HUES64 (cell line): ENCODE measurements at regions not wholly inside any gene's neighbourhood (a gene's known extent, or its start where the extent isn't known, plus 50 kb on each side); places are given as distances from the start of the nearest gene placed in this dataset.
"Not testable (repeated sequence)": the region's sequence is repeated elsewhere in the genome, so short reads cannot be mapped to it uniquely, and the experiment has no call there.

Experiments
- H3K27ac ChIP-seq: 2 replicates; pipeline ENCODE4 v1.7.0; 2013; ENCODE audit warnings: low read depth, low read length, inconsistent platforms
- H3K27me3 ChIP-seq: 2 replicates; pipeline ENCODE4 v1.6.1; 2013; ENCODE audit warnings: mild to moderate bottlenecking, low read length; ENCODE audit not compliant: insufficient read depth
- H3K36me3 ChIP-seq: 2 replicates; pipeline ENCODE4 v1.6.1; 2013; ENCODE audit warnings: mild to moderate bottlenecking, low read length; ENCODE audit not compliant: insufficient read depth
- H3K4me1 ChIP-seq: 2 replicates; pipeline ENCODE4 v1.6.1; 2013; ENCODE audit warnings: mild to moderate bottlenecking, low read length, moderate library complexity; ENCODE audit not compliant: insufficient read depth
- H3K4me3 ChIP-seq: 2 replicates; pipeline ENCODE4 v1.5.1; 2013; ENCODE audit warnings: mild to moderate bottlenecking, low read length, moderate library complexity
- H3K9ac ChIP-seq: 2 replicates; pipeline ENCODE4 v1.6.1; 2013; ENCODE audit warnings: mild to moderate bottlenecking, low read depth, low read length
- H3K9me3 ChIP-seq: 2 replicates; pipeline ENCODE4 v1.6.1; 2013; ENCODE audit warnings: low read depth, low read length; ENCODE audit not compliant: insufficient read depth
- WGBS: fragments of 150-250, 120-280 bp; methylation state at CpG from one replicate; pipeline ENCODE4 v1.1.7; 2013; ENCODE audit warnings: missing lambda C conversion rate; 5-methylcytosine and 5-hydroxymethylcytosine counted together

DNA sequence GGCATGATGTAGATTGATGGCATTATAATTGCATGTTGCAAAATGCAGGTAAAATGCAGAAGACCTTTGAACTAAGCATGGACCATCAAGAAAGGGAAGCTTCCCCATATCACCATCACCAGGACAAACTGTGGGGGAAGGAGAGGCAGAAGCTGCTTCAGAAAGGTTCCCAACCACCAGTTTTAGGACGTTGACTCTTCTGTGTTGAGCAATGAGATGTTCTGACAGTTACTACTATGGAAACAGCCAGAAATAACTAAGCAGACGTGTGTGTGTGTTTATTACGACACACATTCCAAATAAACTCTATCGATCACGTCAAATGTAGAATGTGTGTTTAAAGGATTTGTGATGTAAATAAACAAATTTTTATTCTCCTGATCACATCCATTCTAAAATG is 110.2 kb upstream of the PLD5 start:
- Histone ChIP-seq H3K4me1 (no peaks in the 10 kb centered on the region), H3K9me3 (no peaks in the 10 kb centered on the region), H3K36me3 (no peaks in the 10 kb centered on the region), H3K4me3 (no peak overlapping the region), H3K27ac (no peak overlapping the region), H3K27me3 (no peaks in the 10 kb centered on the region), H3K9ac (no peak overlapping the region)
- 91% methylated on average over 2 of the region's 5 CpGs for WGBS

DNA sequence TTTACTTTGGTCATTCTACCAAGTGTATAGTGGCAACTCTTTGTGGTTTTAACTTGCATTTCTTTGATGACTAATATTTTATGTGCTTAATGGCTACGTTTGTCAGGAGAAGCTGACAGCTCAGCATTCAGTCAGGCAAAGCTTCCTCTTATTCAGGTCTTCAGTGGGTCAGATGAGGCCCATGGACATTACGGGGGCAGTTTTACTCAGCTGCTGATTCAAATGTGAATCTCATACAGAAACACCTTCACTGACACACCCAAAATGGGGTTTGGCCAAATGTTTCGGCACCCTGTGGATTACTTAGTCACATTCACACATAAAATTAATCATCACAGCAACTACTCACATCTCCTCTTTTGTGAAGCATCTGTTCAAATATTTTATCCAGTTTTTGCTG is 104.9 kb upstream of the PLD5 start:
- no peak overlapping the region for H3K27ac ChIP-seq

DNA sequence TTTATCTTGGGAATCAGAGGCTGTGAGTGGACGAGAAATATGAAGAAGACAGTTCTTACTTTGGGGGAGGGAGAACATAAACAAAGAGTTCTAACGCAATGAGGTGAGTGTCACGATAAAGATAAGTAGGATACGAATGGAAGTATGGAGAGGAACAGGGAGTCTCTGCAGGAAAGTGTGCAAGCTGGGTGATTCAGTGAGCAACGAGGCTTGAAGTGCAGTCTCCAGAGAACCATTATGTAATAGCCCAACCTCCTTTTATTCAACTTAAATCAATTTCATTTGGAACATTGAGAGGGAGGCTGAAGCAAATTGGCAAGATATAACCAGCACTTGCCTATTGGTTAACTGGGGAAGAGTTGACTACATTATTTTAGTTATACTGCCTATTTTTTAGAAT is 99.3 kb upstream of the PLD5 start:
- Histone ChIP-seq H3K9ac (no peak overlapping the region), H3K27ac (no peak overlapping the region), H3K27me3 (no peaks in the 10 kb centered on the region), H3K36me3 (no peaks in the 10 kb centered on the region), H3K4me3 (no peak overlapping the region), H3K9me3 (no peaks in the 10 kb centered on the region), H3K4me1 (no peaks in the 10 kb centered on the region)
- WGBS, result 95% methylated on average over 5 of the region's 5 CpGs

More for the DNA sequence above, 104.9 kb upstream of the PLD5 start:
- Histone ChIP-seq H3K4me3 (no peak overlapping the region), H3K4me1 (no peaks in the 10 kb centered on the region), H3K9me3 (no peaks in the 10 kb centered on the region), H3K27me3 (no peaks in the 10 kb centered on the region), H3K9ac (no peak overlapping the region), H3K36me3 (no peaks in the 10 kb centered on the region)
- WGBS, result 92% methylated on average over 3 of the region's 3 CpGs

DNA sequence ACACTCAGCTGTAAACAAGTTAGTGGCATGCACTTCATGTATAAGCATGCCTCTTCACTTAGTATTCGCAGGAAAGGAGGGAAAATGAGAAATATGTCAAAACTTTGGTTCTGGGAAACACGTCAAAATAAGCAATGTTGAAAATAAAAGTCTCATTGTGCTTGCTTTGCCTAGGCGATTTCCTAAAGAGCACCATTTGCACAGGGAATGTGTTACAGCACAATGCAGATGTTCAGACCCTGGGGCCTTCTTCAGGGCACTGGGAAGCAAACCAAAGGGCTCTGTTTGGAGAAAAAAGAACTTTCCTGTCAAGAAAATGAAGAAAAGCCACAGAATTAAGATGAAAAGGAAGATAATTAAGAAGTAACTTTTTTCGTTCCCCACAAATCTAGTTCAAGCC is 98.6 kb upstream of the PLD5 start:
- Histone ChIP-seq H3K27me3 (no peaks in the 10 kb centered on the region), H3K9ac (no peak overlapping the region), H3K4me3 (no peak overlapping the region), H3K36me3 (no peaks in the 10 kb centered on the region), H3K27ac (no peak overlapping the region), H3K4me1 (no peaks in the 10 kb centered on the region), H3K9me3 (no peaks in the 10 kb centered on the region)
- 93% methylated on average over 4 of the region's 4 CpGs for WGBS

DNA sequence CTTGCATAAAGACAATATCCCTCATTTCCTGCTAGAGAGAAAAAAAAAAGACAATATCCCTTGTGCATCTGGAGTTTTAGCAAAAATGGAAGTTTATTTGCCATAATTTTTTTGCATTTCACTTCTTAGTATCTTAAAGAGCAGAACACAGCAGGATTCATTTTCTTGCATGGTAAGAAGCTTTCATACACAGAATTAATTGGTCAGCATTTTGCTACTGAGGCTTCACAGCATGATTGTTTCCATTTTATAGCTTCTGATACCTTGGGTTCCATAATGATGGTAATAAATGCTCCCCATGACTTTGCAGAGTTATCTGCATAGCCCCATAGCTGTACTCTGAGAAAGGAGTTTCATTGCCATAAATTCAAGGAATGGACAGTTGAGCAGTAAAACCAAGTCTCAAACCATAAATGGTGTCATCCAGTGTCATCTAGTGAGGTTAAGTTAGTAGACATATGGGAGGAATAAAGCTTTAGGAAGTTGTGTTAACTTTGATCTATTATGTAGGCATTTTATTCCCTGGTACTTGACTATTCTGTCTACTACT is 88.8 kb upstream of the PLD5 start:
- H3K9ac ChIP-seq, result no peak overlapping the region
- H3K4me1 ChIP-seq, result no peaks in the 10 kb centered on the region
- no peaks in the 10 kb centered on the region for H3K9me3 ChIP-seq
- H3K27me3 ChIP-seq, result no peaks in the 10 kb centered on the region
- H3K27ac ChIP-seq, result no peak overlapping the region
- no peak overlapping the region for H3K4me3 ChIP-seq
- no peaks in the 10 kb centered on the region for H3K36me3 ChIP-seq

DNA sequence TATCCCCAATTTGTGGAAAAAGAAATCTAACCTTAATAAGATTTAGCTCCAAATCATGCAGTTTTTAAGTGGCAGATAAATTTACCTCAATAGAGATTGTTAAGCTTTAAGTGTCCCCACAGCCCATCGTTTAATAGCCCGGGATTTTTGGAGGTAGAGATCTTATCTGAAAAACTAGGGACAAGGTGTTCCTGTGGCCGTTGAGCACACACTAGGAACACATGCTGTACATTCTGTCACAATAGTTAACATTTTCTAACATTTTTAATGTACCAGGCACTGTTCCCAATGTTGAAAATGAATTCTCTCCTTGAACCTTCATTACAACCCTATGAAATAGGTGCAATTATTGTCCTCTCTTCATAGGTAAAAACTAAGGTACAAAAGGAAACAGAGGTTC is 85.7 kb upstream of the PLD5 start:
- Histone ChIP-seq H3K27ac (no peak overlapping the region), H3K27me3 (no peaks in the 10 kb centered on the region), H3K4me1 (no peaks in the 10 kb centered on the region), H3K36me3 (no peaks in the 10 kb centered on the region), H3K9ac (no peak overlapping the region), H3K9me3 (no peaks in the 10 kb centered on the region), H3K4me3 (no peak overlapping the region)
- WGBS, result 98% methylated on average over 3 of the region's 3 CpGs

DNA sequence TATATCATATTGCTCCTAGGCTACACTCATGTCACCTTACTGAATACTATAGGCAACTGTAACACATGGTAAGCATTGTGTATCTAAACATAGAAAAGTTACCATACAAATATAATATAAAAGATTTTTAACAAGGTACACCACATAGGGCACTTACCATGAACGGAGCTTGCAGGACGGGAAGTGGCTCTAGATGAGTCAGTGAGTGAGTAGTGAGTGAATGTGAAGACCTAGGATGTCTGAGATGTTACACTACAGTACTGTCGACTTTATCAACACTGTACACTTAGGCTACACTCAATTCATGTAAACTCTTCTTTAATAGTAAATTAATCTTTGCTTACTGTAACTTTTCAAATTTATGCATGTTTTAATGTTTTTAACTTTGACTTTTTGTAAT is 81.0 kb upstream of the PLD5 start:
- H3K9me3 ChIP-seq, result no peaks in the 10 kb centered on the region
- H3K36me3 ChIP-seq, result no peaks in the 10 kb centered on the region
- no peaks in the 10 kb centered on the region for H3K27me3 ChIP-seq
- H3K27ac ChIP-seq, result no peak overlapping the region
- 100% methylated on average over 2 of the region's 3 CpGs for WGBS
- H3K4me1 ChIP-seq, result peaks cover 4% of the 10 kb centered on the region; the same call in 1 of the 2 replicates
- no peak overlapping the region for H3K9ac ChIP-seq
- no peak overlapping the region for H3K4me3 ChIP-seq

DNA sequence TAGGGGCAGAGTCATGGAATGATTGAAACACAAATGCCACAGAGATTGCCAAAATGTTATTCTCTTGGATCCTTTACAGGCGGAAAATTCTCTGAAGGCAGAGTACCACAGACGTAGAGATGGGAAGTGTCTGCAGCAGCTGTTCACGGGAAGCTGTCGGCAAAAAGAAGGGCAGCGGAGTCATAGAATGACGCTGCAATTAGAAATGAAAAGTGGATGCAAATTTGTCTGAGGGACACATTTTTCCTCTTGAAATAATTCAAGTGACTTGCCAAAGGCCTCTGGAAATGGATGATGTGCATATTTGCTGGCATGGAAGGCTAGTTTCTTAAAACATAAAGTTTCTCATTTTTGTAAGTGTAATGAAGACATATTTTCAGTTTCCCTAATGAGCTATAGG is 77.5 kb upstream of the PLD5 start:
- Histone ChIP-seq H3K9ac (no peak overlapping the region), H3K4me1 (peaks cover 4% of the 10 kb centered on the region; the same call in 1 of the 2 replicates), H3K27ac (no peak overlapping the region), H3K9me3 (peaks cover 8% of the 10 kb centered on the region; the same call in 1 of the 2 replicates), H3K4me3 (no peak overlapping the region), H3K27me3 (no peaks in the 10 kb centered on the region), H3K36me3 (no peaks in the 10 kb centered on the region)
- 95% methylated on average over 6 of the region's 6 CpGs for WGBS

DNA sequence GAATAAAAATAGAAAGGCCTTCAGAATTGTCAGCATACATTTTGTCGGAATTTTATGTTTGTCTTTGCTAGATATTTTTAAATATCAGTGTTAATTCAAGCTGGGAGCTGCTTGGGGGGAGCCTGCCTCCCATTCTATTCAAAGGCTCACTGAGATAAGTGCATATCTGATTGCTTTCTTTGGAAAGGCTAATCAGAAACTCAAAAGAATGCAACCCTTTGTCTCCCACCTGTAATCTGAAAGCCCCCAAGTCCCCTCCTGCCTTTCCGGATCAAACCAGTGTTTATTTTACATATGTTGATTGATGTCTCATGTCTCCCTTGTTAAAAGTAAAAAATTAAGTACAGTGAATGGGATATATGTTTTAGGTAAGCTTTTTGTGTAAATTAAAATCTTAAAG is 69.3 kb upstream of the PLD5 start:
- peaks cover 31% of the 10 kb centered on the region; the same call in 1 of the 2 replicates for H3K9me3 ChIP-seq
- 39% methylated on average over 2 of the region's 2 CpGs for WGBS
- not testable (repeated sequence) for H3K27ac ChIP-seq, H3K27me3 ChIP-seq, H3K36me3 ChIP-seq, H3K4me1 ChIP-seq, H3K9ac ChIP-seq, H3K4me3 ChIP-seq

DNA sequence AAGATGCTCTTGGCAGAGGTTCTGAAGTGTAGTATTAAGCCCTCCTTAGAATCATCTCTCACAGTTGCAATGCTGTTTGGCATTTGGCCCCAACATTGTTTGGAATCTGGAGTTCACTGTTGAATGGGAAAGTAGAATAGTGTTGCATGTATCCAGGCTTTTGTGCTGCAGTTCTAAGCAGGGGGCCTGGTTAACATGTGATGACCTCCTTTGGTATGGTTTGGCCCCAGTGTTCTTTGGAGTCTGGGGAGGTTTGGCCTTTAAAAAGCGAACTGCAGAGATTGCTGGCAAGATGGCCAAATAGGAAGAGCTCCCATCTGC is 61.8 kb upstream of the PLD5 start:
- 86% methylated on average over 1 of the region's 1 CpG for WGBS
- peaks cover 7% of the 10 kb centered on the region; the same call in 1 of the 2 replicates for H3K9me3 ChIP-seq
- H3K4me3 ChIP-seq, result no peak overlapping the region
- H3K27ac ChIP-seq, result peak overlapping the region; percentile 97
- peaks cover 5% of the 10 kb centered on the region for H3K4me1 ChIP-seq
- H3K9ac ChIP-seq, result no peak overlapping the region
- no peaks in the 10 kb centered on the region for H3K27me3 ChIP-seq
- no peaks in the 10 kb centered on the region for H3K36me3 ChIP-seq

DNA sequence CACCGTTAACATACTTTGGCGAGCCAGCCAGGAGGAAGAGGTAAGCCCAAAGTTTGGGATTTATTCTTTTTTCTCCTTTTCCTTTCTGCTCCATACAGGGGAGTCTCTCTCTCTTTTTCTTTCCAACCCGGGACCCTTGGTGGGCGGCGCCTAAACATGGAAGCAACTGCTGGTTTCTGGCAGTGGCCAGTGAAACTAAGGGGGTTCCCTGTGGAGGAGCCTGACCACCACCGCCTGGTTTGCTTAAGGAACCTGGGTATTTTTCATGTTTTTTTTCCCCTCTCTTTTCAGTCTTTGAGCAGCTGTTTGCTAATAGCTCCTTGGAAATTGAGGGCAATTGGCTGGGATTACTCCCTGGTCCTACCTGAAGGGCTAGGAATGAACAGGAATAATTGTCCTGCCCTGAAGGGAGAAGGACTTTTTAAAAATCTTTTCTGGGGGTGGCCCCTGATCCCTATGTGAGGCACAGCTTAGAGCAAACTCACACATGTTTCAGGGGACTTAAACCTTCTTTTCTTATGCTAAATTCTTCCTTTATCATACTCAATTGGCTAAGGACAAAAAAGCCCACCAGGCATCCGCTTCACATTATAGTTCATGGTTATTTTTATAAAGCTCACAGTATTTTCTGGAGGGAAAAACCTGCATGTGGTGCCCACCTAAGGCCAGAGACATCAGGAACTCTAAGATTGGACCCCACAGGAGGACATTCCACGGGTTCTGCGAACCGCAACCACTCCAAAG is 61.3 kb upstream of the PLD5 start:
- Histone ChIP-seq H3K4me1 (peaks cover 5% of the 10 kb centered on the region), H3K9me3 (peaks cover 7% of the 10 kb centered on the region; the same call in 1 of the 2 replicates), H3K4me3 (no peak overlapping the region), H3K27me3 (no peaks in the 10 kb centered on the region), H3K9ac (peak overlapping the region; percentile 21; the same call in 1 of the 2 replicates), H3K36me3 (no peaks in the 10 kb centered on the region), H3K27ac (peak overlapping the region; percentile 97)
- WGBS, result 52% methylated on average over 9 of the region's 10 CpGs

DNA sequence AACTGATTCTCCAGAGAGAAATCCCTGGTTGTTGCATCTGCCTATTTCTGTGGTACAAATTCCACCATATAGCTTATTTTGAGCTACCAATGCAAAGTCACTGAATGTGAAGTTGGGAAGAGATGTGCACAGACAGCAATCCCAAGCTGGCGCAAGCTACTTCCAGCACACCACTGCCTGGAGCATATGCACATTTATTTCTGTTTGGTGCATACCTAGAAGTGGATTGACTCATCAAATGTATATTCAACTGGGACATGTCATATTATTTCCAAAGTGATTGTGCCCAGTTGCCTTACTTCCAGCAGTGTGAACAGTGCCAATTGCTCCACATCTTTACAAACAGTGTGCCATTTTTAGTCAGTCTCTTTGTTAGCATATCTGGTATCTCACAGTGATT is 58.2 kb upstream of the PLD5 start:
- Histone ChIP-seq H3K9ac (no peak overlapping the region), H3K4me1 (peaks cover 5% of the 10 kb centered on the region), H3K36me3 (no peaks in the 10 kb centered on the region), H3K4me3 (no peak overlapping the region), H3K27ac (no peak overlapping the region), H3K27me3 (no peaks in the 10 kb centered on the region), H3K9me3 (0 out of 2 replicates have a peak, but pooled peaks cover 3% of the 10 kb centered on the region)
- 85% methylated on average over 1 of the region's 1 CpG for WGBS
